Stomach (tissue), 4 donors: ENCODE measurements at regions not wholly inside any gene's neighbourhood (a gene's known extent, or its start where the extent isn't known, plus 50 kb on each side); places are given as distances from the start of the nearest gene placed in this dataset.

Experiments
- POLR2A ChIP-seq, 4 donors: fragments of 450-650 bp; IDR thresholded peaks; one replicate each; pipeline ENCODE4 v1.6.1; 2016; ENCODE audit warnings: antibody characterized with exemption in 4 of 4, control low read depth in 2 of 4, mild to moderate bottlenecking in 1 of 4, moderate library complexity in 1 of 4
- POLR2AphosphoS5 ChIP-seq, 3 donors: sonication (generic); formaldehyde crosslinking; IDR thresholded peaks; one replicate each; pipeline ENCODE4 v1.6.1; 2016; ENCODE audit warnings: antibody characterized with exemption in 3 of 3
- TF ChIP-seq, protein P1 (sequence below), 7 experiments: fragments of 450-650 bp in 4 of 7; fragments of 200-600 bp in 3 of 7; sonication (generic) in 3 of 7; IDR thresholded peaks; one replicate each; pipeline ENCODE4 v1.5.1; 2016 to 2019; ENCODE audit warnings: antibody characterized with exemption in 7 of 7, control low read depth in 2 of 7, mild to moderate bottlenecking in 1 of 7

DNA sequence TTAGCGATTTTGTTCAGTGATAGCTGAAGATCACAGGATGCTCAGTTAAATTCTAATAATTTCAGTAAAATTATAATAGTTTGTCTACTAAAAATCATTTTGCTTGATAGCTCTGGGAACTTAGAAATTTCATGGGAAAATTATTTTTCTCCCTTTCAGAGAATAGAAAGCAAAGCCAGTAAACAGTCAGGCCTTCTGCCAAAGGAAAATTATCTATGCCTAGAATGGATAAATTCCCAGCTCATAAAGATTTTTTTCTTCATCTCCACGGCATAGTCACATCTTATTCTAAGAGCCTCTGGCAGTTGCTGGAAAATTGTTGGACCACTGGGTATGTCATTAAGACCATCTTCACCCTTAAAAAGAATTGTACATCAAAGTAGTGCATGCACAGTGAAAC is 169.6 kb upstream of the ANO3 start:
- TF ChIP-seq, protein P1, sequence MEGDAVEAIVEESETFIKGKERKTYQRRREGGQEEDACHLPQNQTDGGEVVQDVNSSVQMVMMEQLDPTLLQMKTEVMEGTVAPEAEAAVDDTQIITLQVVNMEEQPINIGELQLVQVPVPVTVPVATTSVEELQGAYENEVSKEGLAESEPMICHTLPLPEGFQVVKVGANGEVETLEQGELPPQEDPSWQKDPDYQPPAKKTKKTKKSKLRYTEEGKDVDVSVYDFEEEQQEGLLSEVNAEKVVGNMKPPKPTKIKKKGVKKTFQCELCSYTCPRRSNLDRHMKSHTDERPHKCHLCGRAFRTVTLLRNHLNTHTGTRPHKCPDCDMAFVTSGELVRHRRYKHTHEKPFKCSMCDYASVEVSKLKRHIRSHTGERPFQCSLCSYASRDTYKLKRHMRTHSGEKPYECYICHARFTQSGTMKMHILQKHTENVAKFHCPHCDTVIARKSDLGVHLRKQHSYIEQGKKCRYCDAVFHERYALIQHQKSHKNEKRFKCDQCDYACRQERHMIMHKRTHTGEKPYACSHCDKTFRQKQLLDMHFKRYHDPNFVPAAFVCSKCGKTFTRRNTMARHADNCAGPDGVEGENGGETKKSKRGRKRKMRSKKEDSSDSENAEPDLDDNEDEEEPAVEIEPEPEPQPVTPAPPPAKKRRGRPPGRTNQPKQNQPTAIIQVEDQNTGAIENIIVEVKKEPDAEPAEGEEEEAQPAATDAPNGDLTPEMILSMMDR (IDR thresholded peaks at IDR 0.05): no peak
- TF ChIP-seq POLR2AphosphoS5 (IDR thresholded peaks at IDR 0.05): no peak
- TF ChIP-seq POLR2A (IDR thresholded peaks at IDR 0.05): no peak
